ENCODE measurements at regions not wholly inside any gene's neighbourhood (a gene's known extent, or its start where the extent isn't known, plus 50 kb on each side); places are given as distances from the start of the nearest gene placed in this dataset.
A peak's percentile ranks its signal among the peaks of the same experiment; 100 is the strongest.

DNA sequence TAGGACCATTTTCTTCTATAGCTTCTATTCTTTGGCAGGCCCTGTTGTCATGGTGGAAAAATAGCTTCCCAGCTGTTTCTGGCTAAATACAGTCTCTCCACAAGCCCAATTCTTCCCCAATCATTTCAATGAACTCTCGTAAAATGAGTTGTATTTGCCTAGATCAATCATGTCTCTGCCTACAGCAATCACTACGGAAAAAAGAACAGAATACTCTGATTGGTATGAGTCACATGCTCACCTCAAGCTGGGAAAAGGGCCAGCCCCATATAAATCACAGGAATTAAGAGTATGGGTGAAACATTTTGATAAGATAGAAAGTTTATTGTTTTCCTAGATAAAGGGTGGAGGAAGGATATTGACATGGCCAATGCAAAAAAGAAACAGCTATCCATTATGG is 711.4 kb downstream of the EFNA5 start:
- no peaks in the 10 kb centered on the region for H3K79me2 ChIP-seq (ENCODE audit: insufficient read depth, low read length)
- H3K4me1 ChIP-seq (ENCODE audit: control insufficient read depth in 1 of 2, insufficient read depth in 2 of 2, low read length in 2 of 2): peaks cover 4 to 6% of the 10 kb centered on the region in 2 experiments; a peak in 2 of 4 replicates
- H3K9me3 ChIP-seq (ENCODE audit: control insufficient read depth in 1 of 2, insufficient read depth in 1 of 2, low read depth in 1 of 2, low read length in 2 of 2): no peaks in the 10 kb centered on the region
- RAD21 ChIA-PET (ENCODE audit: low non-redundant PET in 1 of 2, low total read pairs in 2 of 2, uncharacterized antibody in 2 of 2, unreplicated experiment in 2 of 2): no interaction called here
- no peak overlapping the region for H3K4me3 ChIP-seq (replicated peaks in 1 of 2; ENCODE audit: low read depth in 1 of 2, low read length in 2 of 2)
- no peaks in the 10 kb centered on the region for H4K20me1 ChIP-seq (ENCODE audit: insufficient read depth)
- no peak overlapping the region for H3K27ac ChIP-seq (ENCODE audit: low read depth, low read length)
- POLR2A ChIA-PET: no interaction called here
- H3K9ac ChIP-seq (ENCODE audit: low read length): no peak overlapping the region
- ATAC-seq (peak; percentile 50), DNase-seq (ENCODE audit: low read depth, low spot score) (peak; percentile 13)
- no peaks in the 10 kb centered on the region for H3K27me3 ChIP-seq (ENCODE audit: insufficient read depth, low read length)
- BruUV-seq (replicated peaks): no TSS peak
- CTCF ChIA-PET: no interaction called here
- H2AFZ ChIP-seq (ENCODE audit: low read depth, low read length, poor library complexity, severe bottlenecking): peak overlapping the region; percentile 76
- H3K4me2 ChIP-seq (ENCODE audit: low read length): peak overlapping the region; percentile 12; the same call in 1 of the 2 replicates
- TF ChIP-seq EGR1 (IDR thresholded peaks at IDR 0.05; ENCODE audit: low read depth): no peak
- TF ChIP-seq CEBPB (IDR thresholded peaks at IDR 0.05; ENCODE audit: low read depth): no peak
- no peak for TF ChIP-seq TCF7L2 (IDR thresholded peaks at IDR 0.05; ENCODE audit: borderline replicate concordance, extremely low read depth, insufficient read depth, insufficient read length)
- no peak for TF ChIP-seq RAD21 (IDR thresholded peaks at IDR 0.05; ENCODE audit: low read depth)
- TF ChIP-seq ZFX (IDR thresholded peaks at IDR 0.05): no peak
- TF ChIP-seq POLR2AphosphoS5 (IDR thresholded peaks at IDR 0.05; ENCODE audit: low read depth, low read length): no peak
- intact Hi-C loops (cut with micrococcal nuclease): no loop called here
- H3K9me2 ChIP-seq (ENCODE audit: insufficient read depth): no peaks in the 10 kb centered on the region
- no peaks in the 10 kb centered on the region for H3K36me3 ChIP-seq (ENCODE audit: control insufficient read depth in 1 of 2, insufficient read depth in 2 of 2, low read length in 2 of 2)

DNA sequence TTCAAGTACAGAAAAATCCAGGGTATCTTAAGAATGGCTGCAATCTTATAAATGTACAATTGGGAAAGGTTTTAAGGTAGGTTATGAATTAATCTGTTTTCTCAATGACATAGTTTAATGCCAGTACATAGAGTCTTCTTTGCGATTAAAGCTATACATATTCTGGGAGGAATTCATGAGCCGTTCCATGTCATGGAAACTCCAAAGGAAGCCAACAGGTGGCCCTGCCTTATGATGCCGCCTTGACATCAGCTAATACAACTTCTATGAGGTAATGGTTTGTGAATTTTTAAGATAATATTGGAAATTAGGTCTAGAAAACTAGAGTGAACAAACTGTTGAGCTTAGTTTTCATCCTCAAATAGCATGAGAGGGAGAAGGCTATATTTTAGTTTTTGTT is 713.4 kb downstream of the EFNA5 start:
- H3K9ac ChIP-seq (ENCODE audit: low read length): no peak overlapping the region
- H3K4me2 ChIP-seq (ENCODE audit: low read length): no peak overlapping the region
- no peaks in the 10 kb centered on the region for H3K36me3 ChIP-seq (ENCODE audit: control insufficient read depth in 1 of 2, insufficient read depth in 2 of 2, low read length in 2 of 2)
- RAD21 ChIA-PET (ENCODE audit: low non-redundant PET in 1 of 2, low total read pairs in 2 of 2, uncharacterized antibody in 2 of 2, unreplicated experiment in 2 of 2): no interaction called here
- DNase-seq (ENCODE audit: low read depth, low spot score): no peak
- H3K27ac ChIP-seq (ENCODE audit: low read depth, low read length): no peak overlapping the region
- POLR2A ChIA-PET: no interaction called here
- H3K9me3 ChIP-seq (ENCODE audit: control insufficient read depth in 1 of 2, insufficient read depth in 1 of 2, low read depth in 1 of 2, low read length in 2 of 2): no peaks in the 10 kb centered on the region
- H3K4me1 ChIP-seq (ENCODE audit: control insufficient read depth in 1 of 2, insufficient read depth in 2 of 2, low read length in 2 of 2): peaks cover 4 to 6% of the 10 kb centered on the region in 2 experiments; a peak in 2 of 4 replicates
- no peaks in the 10 kb centered on the region for H4K20me1 ChIP-seq (ENCODE audit: insufficient read depth)
- no peak for ATAC-seq
- no peaks in the 10 kb centered on the region for H3K9me2 ChIP-seq (ENCODE audit: insufficient read depth)
- intact Hi-C loops (cut with micrococcal nuclease): no loop called here
- CTCF ChIA-PET: no interaction called here
- H3K79me2 ChIP-seq (ENCODE audit: insufficient read depth, low read length): no peaks in the 10 kb centered on the region
- no TSS peak for BruUV-seq (replicated peaks)
- no peaks in the 10 kb centered on the region for H3K27me3 ChIP-seq (ENCODE audit: insufficient read depth, low read length)
- H2AFZ ChIP-seq (ENCODE audit: low read depth, low read length, poor library complexity, severe bottlenecking): no peak overlapping the region
- no peak overlapping the region for H3K4me3 ChIP-seq (replicated peaks in 1 of 2; ENCODE audit: low read depth in 1 of 2, low read length in 2 of 2)
- TF ChIP-seq CEBPB (IDR thresholded peaks at IDR 0.05; ENCODE audit: low read depth) (no peak), EZH2phosphoT487 (IDR thresholded peaks at IDR 0.05; ENCODE audit: borderline replicate concordance) (no peak), FOSL1 (IDR thresholded peaks at IDR 0.05; ENCODE audit: low read depth) (no peak), TCF7L2 (IDR thresholded peaks at IDR 0.05; ENCODE audit: borderline replicate concordance, extremely low read depth, insufficient read depth, insufficient read length) (no peak), EGR1 (IDR thresholded peaks at IDR 0.05; ENCODE audit: low read depth) (no peak), SRF (IDR thresholded peaks at IDR 0.05; ENCODE audit: low read depth) (no peak), SP1 (IDR thresholded peaks at IDR 0.05; ENCODE audit: low read depth) (no peak), EZH2 (IDR thresholded peaks at IDR 0.05) (no peak), SIN3A (IDR thresholded peaks at IDR 0.05; ENCODE audit: low read depth) (no peak), RAD21 (IDR thresholded peaks at IDR 0.05; ENCODE audit: low read depth) (no peak), CBX3 (IDR thresholded peaks at IDR 0.05; ENCODE audit: low read depth) (no peak)
- TF ChIP-seq, protein P1, sequence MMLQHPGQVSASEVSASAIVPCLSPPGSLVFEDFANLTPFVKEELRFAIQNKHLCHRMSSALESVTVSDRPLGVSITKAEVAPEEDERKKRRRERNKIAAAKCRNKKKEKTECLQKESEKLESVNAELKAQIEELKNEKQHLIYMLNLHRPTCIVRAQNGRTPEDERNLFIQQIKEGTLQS (IDR thresholded peaks at IDR 0.05): no peak
- TF ChIP-seq, protein P2, sequence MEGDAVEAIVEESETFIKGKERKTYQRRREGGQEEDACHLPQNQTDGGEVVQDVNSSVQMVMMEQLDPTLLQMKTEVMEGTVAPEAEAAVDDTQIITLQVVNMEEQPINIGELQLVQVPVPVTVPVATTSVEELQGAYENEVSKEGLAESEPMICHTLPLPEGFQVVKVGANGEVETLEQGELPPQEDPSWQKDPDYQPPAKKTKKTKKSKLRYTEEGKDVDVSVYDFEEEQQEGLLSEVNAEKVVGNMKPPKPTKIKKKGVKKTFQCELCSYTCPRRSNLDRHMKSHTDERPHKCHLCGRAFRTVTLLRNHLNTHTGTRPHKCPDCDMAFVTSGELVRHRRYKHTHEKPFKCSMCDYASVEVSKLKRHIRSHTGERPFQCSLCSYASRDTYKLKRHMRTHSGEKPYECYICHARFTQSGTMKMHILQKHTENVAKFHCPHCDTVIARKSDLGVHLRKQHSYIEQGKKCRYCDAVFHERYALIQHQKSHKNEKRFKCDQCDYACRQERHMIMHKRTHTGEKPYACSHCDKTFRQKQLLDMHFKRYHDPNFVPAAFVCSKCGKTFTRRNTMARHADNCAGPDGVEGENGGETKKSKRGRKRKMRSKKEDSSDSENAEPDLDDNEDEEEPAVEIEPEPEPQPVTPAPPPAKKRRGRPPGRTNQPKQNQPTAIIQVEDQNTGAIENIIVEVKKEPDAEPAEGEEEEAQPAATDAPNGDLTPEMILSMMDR (IDR thresholded peaks at IDR 0.05 in 2 of 3, conservative IDR thresholded peaks at IDR 0.05 in 1 of 3; ENCODE audit: borderline replicate concordance in 1 of 3, insufficient read depth in 1 of 3, low read depth in 2 of 3, low read length in 2 of 3): no peak
- TF ChIP-seq, protein P3, sequence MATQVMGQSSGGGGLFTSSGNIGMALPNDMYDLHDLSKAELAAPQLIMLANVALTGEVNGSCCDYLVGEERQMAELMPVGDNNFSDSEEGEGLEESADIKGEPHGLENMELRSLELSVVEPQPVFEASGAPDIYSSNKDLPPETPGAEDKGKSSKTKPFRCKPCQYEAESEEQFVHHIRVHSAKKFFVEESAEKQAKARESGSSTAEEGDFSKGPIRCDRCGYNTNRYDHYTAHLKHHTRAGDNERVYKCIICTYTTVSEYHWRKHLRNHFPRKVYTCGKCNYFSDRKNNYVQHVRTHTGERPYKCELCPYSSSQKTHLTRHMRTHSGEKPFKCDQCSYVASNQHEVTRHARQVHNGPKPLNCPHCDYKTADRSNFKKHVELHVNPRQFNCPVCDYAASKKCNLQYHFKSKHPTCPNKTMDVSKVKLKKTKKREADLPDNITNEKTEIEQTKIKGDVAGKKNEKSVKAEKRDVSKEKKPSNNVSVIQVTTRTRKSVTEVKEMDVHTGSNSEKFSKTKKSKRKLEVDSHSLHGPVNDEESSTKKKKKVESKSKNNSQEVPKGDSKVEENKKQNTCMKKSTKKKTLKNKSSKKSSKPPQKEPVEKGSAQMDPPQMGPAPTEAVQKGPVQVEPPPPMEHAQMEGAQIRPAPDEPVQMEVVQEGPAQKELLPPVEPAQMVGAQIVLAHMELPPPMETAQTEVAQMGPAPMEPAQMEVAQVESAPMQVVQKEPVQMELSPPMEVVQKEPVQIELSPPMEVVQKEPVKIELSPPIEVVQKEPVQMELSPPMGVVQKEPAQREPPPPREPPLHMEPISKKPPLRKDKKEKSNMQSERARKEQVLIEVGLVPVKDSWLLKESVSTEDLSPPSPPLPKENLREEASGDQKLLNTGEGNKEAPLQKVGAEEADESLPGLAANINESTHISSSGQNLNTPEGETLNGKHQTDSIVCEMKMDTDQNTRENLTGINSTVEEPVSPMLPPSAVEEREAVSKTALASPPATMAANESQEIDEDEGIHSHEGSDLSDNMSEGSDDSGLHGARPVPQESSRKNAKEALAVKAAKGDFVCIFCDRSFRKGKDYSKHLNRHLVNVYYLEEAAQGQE (IDR thresholded peaks at IDR 0.05; ENCODE audit: low read depth): no peak

Measured in HCT116 (cell line).